OCI-LY7 (cell line): ENCODE measurements at regions not wholly inside any gene's neighbourhood (a gene's known extent, or its start where the extent isn't known, plus 50 kb on each side); places are given as distances from the start of the nearest gene placed in this dataset.

Experiments used
- BruUV-seq: library from RNA; stranded (reverse); fragments of 400-500 nt; replicated peaks from 2 replicates; lab custom pipeline; 2021; lab: Mats Ljungman, UMichigan
- CTCF ChIA-PET: fragments of 300-600 bp; sonication (Branson Sonifier 250); formaldehyde crosslinking; loops from one replicate; lab custom pipeline; 2022; ENCODE audit warnings: antibody characterized with exemption; ENCODE audit not compliant: unreplicated experiment; lab: Charles Lee
- POLR2A ChIA-PET: fragments of 300-600 bp; sonication (Branson Sonifier 250); formaldehyde crosslinking; loops from one replicate; lab custom pipeline; 2022; ENCODE audit warnings: antibody characterized with exemption; lab: Charles Lee
- DNase-seq: peaks from one replicate; pipeline ENCODE4 v3.0.0-alpha.2; 2015; ENCODE audit warnings: low spot score
- H2AFZ ChIP-seq: fragments of 200-600 bp; sonication (generic), shearing (Covaris generic); 2 replicates; pipeline ENCODE4 v1.6.1; 2014; ENCODE audit warnings: mild to moderate bottlenecking, antibody characterized with exemption, low read length, moderate library complexity
- H3K27ac ChIP-seq: fragments of 200-600 bp; sonication (generic); 2 replicates; pipeline ENCODE4 v1.5.1; 2014; ENCODE audit warnings: mixed run types, low read depth, mild to moderate bottlenecking, moderate library complexity, low read length, inconsistent platforms; ENCODE audit not compliant: poor library complexity, severe bottlenecking
- H3K36me3 ChIP-seq: fragments of 200-600 bp; sonication (generic); 2 replicates; pipeline ENCODE4 v1.6.1; 2014; ENCODE audit warnings: mild to moderate bottlenecking, antibody characterized with exemption, low read length, moderate library complexity, mixed read lengths; ENCODE audit not compliant: insufficient read depth
- H3K4me1 ChIP-seq: fragments of 200-600 bp; sonication (generic); 2 replicates; pipeline ENCODE4 v1.5.1; 2014; ENCODE audit warnings: mild to moderate bottlenecking, low read length; ENCODE audit not compliant: insufficient read depth, poor library complexity, severe bottlenecking
- H3K4me2 ChIP-seq: fragments of 200-600 bp; sonication (generic); 2 replicates; pipeline ENCODE4 v1.6.1; 2014; ENCODE audit warnings: mild to moderate bottlenecking, low read length
- H3K4me3 ChIP-seq: fragments of 200-600 bp; sonication (generic); 2 replicates; pipeline ENCODE4 v1.5.1; 2014; ENCODE audit warnings: mild to moderate bottlenecking, low read depth, low read length; ENCODE audit not compliant: poor library complexity, severe bottlenecking
- H3K79me2 ChIP-seq: fragments of 200-600 bp; sonication (generic); 2 replicates; pipeline ENCODE4 v1.6.1; 2016; ENCODE audit warnings: low read depth, mild to moderate bottlenecking, low read length, moderate library complexity, mixed read lengths; ENCODE audit not compliant: insufficient read depth
- H3K9me2 ChIP-seq: fragments of 200-600 bp; sonication (generic); 2 replicates; pipeline ENCODE4 v1.6.1; 2016; ENCODE audit warnings: mild to moderate bottlenecking, low read length, mixed read lengths; ENCODE audit not compliant: insufficient read depth
- H3K9me3 ChIP-seq: fragments of 200-600 bp; sonication (generic); 2 replicates; pipeline ENCODE4 v1.6.1; 2014; ENCODE audit warnings: mild to moderate bottlenecking, mixed run types, low read length, mixed read lengths
- H4K20me1 ChIP-seq: fragments of 200-600 bp; sonication (generic); 2 replicates; pipeline ENCODE4 v1.6.1; 2014; ENCODE audit warnings: mild to moderate bottlenecking, antibody characterized with exemption, low read length, moderate library complexity, mixed read lengths; ENCODE audit not compliant: insufficient read depth
- EZH2phosphoT487 ChIP-seq: fragments of 200-600 bp; sonication (generic); IDR thresholded peaks from 2 replicates; pipeline ENCODE4 v1.6.1; 2018; ENCODE audit warnings: low read depth, borderline replicate concordance, mild to moderate bottlenecking, mixed run types, antibody characterized with exemption, low read length, moderate library complexity, mixed read lengths
- intact Hi-C: fragments of 100-400 bp; cut with micrococcal nuclease; formaldehyde crosslinking; loops from one replicate; pipeline ENCODE4 v1.10.0; 2022; ENCODE audit not compliant: unreplicated experiment
- TF ChIP-seq, protein P1 (sequence below): fragments of 200-600 bp; sonication (generic); conservative IDR thresholded peaks from 2 replicates; pipeline ENCODE4 v1.5.1; 2014; ENCODE audit warnings: mild to moderate bottlenecking, antibody characterized with exemption, low read length, moderate library complexity, mixed read lengths

DNA sequence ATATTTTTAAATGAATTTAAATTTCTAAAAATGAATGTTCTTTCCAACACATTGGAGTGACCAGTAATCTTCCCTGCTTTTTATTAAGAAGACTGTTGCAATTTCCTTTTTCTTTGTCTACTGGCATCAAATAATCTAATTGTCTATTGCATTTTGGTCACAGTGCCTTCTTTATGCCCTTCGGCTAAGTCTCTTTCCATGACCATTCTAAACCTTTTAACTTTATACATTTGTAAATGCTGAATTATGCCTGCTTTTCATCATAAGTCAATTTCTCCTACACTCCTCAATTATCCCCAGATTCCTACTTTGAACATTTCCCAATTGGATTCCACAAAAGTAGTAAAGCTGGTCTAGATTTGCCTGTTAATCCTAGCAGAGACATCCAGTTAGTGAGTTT, 69.1 kb upstream of the HSF2 start:
- TF ChIP-seq, protein P1, sequence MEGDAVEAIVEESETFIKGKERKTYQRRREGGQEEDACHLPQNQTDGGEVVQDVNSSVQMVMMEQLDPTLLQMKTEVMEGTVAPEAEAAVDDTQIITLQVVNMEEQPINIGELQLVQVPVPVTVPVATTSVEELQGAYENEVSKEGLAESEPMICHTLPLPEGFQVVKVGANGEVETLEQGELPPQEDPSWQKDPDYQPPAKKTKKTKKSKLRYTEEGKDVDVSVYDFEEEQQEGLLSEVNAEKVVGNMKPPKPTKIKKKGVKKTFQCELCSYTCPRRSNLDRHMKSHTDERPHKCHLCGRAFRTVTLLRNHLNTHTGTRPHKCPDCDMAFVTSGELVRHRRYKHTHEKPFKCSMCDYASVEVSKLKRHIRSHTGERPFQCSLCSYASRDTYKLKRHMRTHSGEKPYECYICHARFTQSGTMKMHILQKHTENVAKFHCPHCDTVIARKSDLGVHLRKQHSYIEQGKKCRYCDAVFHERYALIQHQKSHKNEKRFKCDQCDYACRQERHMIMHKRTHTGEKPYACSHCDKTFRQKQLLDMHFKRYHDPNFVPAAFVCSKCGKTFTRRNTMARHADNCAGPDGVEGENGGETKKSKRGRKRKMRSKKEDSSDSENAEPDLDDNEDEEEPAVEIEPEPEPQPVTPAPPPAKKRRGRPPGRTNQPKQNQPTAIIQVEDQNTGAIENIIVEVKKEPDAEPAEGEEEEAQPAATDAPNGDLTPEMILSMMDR = no peak
- Histone ChIP-seq H3K4me1 (no peaks in the 10 kb centered on the region), H3K27ac (no peak overlapping the region), H4K20me1 (no peaks in the 10 kb centered on the region), H3K4me2 (no peak overlapping the region), H3K9me3 (no peaks in the 10 kb centered on the region), H3K36me3 (no peaks in the 10 kb centered on the region), H3K4me3 (no peak overlapping the region), H3K79me2 (no peaks in the 10 kb centered on the region), H2AFZ (no peak overlapping the region), H3K9me2 (no peaks in the 10 kb centered on the region)
- ChIA-PET POLR2A (no interaction called here), CTCF (no interaction called here)
- no TSS peak for BruUV-seq
- no peak for DNase-seq
- intact Hi-C loops = no loop called here

DNA sequence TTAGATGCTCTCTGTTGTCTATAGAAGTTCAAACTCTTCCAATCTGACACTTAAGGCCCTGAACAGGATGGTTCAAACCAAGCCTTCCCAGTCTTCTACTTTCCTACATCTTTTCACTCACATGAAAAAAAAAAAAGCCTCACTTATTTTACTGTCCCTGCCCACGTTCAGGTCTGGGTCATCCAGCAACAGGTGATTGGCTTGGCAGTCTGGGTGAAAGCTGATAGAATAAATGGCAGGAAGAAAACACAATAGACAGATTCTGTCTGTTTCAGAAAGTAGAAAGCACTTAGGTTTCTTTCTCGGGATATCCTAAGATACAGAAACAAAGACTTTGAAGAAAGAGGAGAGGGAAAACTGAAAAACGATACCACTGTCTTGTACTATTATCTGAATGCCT, 61.8 kb upstream of the HSF2 start:
- H3K4me3 ChIP-seq = no peak overlapping the region
- no peak overlapping the region for H3K4me2 ChIP-seq
- intact Hi-C loops = no loop called here
- no peaks in the 10 kb centered on the region for H3K9me2 ChIP-seq
- H3K27ac ChIP-seq = no peak overlapping the region
- no peaks in the 10 kb centered on the region for H3K9me3 ChIP-seq
- TF ChIP-seq, protein P1 = no peak
- TF ChIP-seq EZH2phosphoT487 = no peak
- H2AFZ ChIP-seq = no peak overlapping the region
- H3K4me1 ChIP-seq = no peaks in the 10 kb centered on the region
- H3K79me2 ChIP-seq = no peaks in the 10 kb centered on the region
- POLR2A ChIA-PET = no interaction called here
- H4K20me1 ChIP-seq = no peaks in the 10 kb centered on the region
- no peaks in the 10 kb centered on the region for H3K36me3 ChIP-seq
- CTCF ChIA-PET = no interaction called here
- BruUV-seq = no TSS peak
- DNase-seq = no peak

DNA sequence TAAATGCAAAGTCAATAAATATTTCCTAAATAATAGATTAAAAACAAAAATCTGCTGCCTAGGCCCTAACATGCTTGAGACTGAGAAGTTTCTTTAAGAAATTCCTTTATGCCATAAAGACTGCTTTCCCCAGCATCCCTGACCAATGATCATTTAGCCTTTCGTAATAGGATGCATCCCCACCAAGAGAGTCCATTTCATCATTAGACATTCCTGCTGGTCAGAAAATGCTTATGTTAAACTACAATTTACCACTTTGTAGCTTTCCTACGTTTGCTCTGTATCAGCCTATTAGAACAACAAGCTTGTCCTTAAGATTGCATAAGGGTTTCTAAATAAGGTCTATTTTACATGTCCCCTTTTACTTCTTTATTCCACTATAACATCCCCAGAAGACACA, 59.8 kb upstream of the HSF2 start:
- intact Hi-C loops = no loop called here
- no TSS peak for BruUV-seq
- POLR2A ChIA-PET = no interaction called here

More for the DNA sequence above, 59.8 kb upstream of the HSF2 start:
- no peak for DNase-seq
- no peaks in the 10 kb centered on the region for H4K20me1 ChIP-seq
- no peaks in the 10 kb centered on the region for H3K9me2 ChIP-seq
- no peaks in the 10 kb centered on the region for H3K36me3 ChIP-seq
- TF ChIP-seq, protein P1 = no peak
- TF ChIP-seq EZH2phosphoT487 = no peak
- no peak overlapping the region for H2AFZ ChIP-seq
- H3K27ac ChIP-seq = no peak overlapping the region
- H3K4me1 ChIP-seq = no peaks in the 10 kb centered on the region
- CTCF ChIA-PET = no interaction called here
- no peaks in the 10 kb centered on the region for H3K9me3 ChIP-seq
- no peak overlapping the region for H3K4me3 ChIP-seq
- H3K4me2 ChIP-seq = no peak overlapping the region
- no peaks in the 10 kb centered on the region for H3K79me2 ChIP-seq
